GM10266 (cell line): ENCODE measurements at regions not wholly inside any gene's neighbourhood (a gene's known extent, or its start where the extent isn't known, plus 50 kb on each side); places are given as distances from the start of the nearest gene placed in this dataset.

ENCODE experiments used
- DNase-seq: peaks from one replicate; pipeline ENCODE4 v3.0.0; 2012; ENCODE audit errors: extremely low spot score
- CTCF ChIP-seq: IDR thresholded peaks from 2 replicates; pipeline ENCODE4 v1.5.1; 2012; ENCODE audit warnings: mild to moderate bottlenecking, low read depth; ENCODE audit not compliant: control insufficient read depth, insufficient read depth; ENCODE audit errors: missing control alignments

GRCh38 chr13:28555096-28555495 lies 60.2 kb upstream of the FLT1 start:
- no peak for TF ChIP-seq CTCF
- DNase-seq, result no peak

DNA sequence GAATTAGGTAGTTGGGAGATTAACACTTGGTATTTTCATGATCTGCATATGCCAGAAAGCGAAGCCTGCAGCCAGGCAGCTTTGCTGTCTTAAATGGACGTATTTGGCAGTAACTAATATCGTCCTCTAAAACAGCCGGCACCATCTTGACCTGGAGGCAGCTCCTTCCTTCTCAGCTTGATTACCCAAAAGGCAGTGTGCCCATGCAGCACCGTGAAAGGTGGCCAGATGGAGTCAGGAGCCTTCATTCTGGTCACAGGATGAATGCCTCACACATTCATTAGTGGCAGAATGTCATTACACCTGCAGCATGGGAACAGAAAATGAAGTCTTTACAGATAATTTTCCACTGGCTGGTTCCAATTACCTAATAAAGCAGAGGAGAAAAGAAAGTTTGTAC lies 59.0 kb upstream of the FLT1 start:
- no peak for DNase-seq
- no peak for TF ChIP-seq CTCF

- DNase-seq, result no peak
- no peak for TF ChIP-seq CTCF
These were observed 57.4 kb upstream of the FLT1 start for GRCh38 chr13:28552288-28552687.

GRCh38 chr13:28551498-28551895 lies 56.6 kb upstream of the FLT1 start:
- no peak for TF ChIP-seq CTCF
- no peak for DNase-seq

DNA sequence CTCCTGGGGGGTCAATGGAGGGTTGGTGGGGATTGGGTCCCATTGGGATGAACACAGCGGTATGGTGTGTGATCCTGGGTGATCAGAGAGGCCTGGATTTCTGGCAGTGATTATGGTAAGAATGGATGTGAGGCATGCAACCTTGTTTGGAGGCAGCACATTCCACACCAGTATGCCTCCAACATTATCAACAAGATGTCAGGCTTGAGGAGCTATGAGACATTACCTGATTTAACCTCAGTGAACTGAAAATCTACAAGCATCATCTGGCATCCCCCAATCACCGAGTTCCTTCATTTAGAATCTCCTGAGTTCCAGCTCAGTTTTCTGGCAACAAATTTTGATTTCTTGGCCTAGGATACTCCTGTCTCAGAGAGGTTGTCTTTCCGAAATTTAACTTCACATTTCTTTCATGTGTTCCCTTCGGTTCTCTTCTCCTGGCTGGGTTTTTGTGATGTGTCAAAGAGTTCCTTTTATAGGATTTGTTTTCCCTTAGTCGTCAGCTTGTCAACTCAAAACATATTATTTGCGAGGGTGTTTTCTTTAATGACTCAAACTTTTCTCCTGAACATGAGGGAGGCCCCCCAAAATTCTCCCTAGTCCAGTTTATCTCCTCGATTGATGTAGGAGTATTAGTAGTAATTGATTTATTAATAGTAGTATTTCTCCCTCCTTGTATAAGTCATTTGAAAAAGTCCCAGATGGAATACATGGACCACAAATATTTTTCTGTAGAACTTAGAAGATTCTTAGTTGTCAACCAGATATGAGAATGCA lies 56.0 kb upstream of the FLT1 start:
- DNase-seq, result no peak
- TF ChIP-seq CTCF, result no peak

- DNase-seq, result no peak
- TF ChIP-seq CTCF, result no peak
These were observed 55.2 kb upstream of the FLT1 start for GRCh38 chr13:28550091-28550490.

GRCh38 chr13:28548872-28549271 lies 53.9 kb upstream of the FLT1 start:
- no peak for DNase-seq
- TF ChIP-seq CTCF, result no peak
